ENCODE measurements at regions not wholly inside any gene's neighbourhood (a gene's known extent, or its start where the extent isn't known, plus 50 kb on each side); places are given as distances from the start of the nearest gene placed in this dataset.

- DNase-seq = no peak
Measured at GRCh38 chr5:147963948-147964693, 57.8 kb upstream of the C5orf46 start.

- DNase-seq = no peak
Measured at GRCh38 chr5:147963436-147963835, 57.1 kb upstream of the C5orf46 start.

- no peak for DNase-seq
Measured at GRCh38 chr5:147961208-147961749, 54.9 kb upstream of the C5orf46 start.

GRCh38 chr5:147957901-147958300 lies 51.6 kb upstream of the C5orf46 start:
- no peak for DNase-seq

- DNase-seq = no peak
Measured at GRCh38 chr5:147956842-147957223, 50.5 kb upstream of the C5orf46 start.

- no peak for DNase-seq
Measured at GRCh38 chr5:147956064-147956841, 49.9 kb upstream of the C5orf46 start.
